Natural killer cell (primary cell): ENCODE measurements at regions not wholly inside any gene's neighbourhood (a gene's known extent, or its start where the extent isn't known, plus 50 kb on each side); places are given as distances from the start of the nearest gene placed in this dataset.

Source experiments
- ATAC-seq, 3 donors: fragments of 150-1000 bp in 2 of 3; fragments of 200-7000 bp in 1 of 3; cut with Tn5 transposase; 1 replicate in 1 of 3; 2 replicates in 2 of 3; pipeline ENCODE4 v1.10.0; 2021; ENCODE audit warnings: mild to moderate bottlenecking in 2 of 3, moderate library complexity in 2 of 3
- DNase-seq, 2 donors: peaks; one replicate each; pipeline versions ENCODE4 v3.0.0 to v3.0.0-alpha.2; 2013 to 2021; ENCODE audit warnings: mixed read lengths in 1 of 2
- H3K27ac ChIP-seq: one replicate; pipeline ENCODE4 v1.5.1; 2013; ENCODE audit warnings: mild to moderate bottlenecking, low read length
- H3K27me3 ChIP-seq: one replicate; pipeline ENCODE4 v1.6.1; 2013; ENCODE audit warnings: low read length; ENCODE audit not compliant: control insufficient read depth, insufficient read depth
- H3K36me3 ChIP-seq: one replicate; pipeline ENCODE4 v1.6.1; 2013; ENCODE audit warnings: low read length; ENCODE audit not compliant: control insufficient read depth, insufficient read depth
- H3K4me1 ChIP-seq: one replicate; pipeline ENCODE4 v1.6.1; 2013; ENCODE audit warnings: low read length; ENCODE audit not compliant: control insufficient read depth, insufficient read depth
- H3K4me3 ChIP-seq: one replicate; pipeline ENCODE4 v1.5.1; 2013; ENCODE audit warnings: low read length
- H3K9me3 ChIP-seq: one replicate; pipeline ENCODE4 v1.6.1; 2013; ENCODE audit warnings: low read length; ENCODE audit not compliant: control insufficient read depth, insufficient read depth
- H3K27ac Mint-ChIP-seq, 2 donors: one replicate each; pipeline ENCODE4 v1.8.0; 2022; ENCODE audit warnings: mild to moderate bottlenecking in 2 of 2, mixed read lengths in 2 of 2, moderate library complexity in 1 of 2
- H3K27me3 Mint-ChIP-seq, 2 donors: one replicate each; pipeline ENCODE4 v1.8.0; 2022; ENCODE audit warnings: low read depth in 2 of 2, mixed read lengths in 2 of 2
- H3K36me3 Mint-ChIP-seq: one replicate; pipeline ENCODE4 v1.8.0; 2022; ENCODE audit warnings: mixed read lengths
- H3K4me1 Mint-ChIP-seq, 2 donors: one replicate each; pipeline ENCODE4 v1.8.0; 2022; ENCODE audit warnings: mixed read lengths in 2 of 2
- H3K4me3 Mint-ChIP-seq: one replicate; pipeline ENCODE4 v1.8.0; 2022; ENCODE audit warnings: mild to moderate bottlenecking, moderate library complexity, mixed read lengths
- H3K9me3 Mint-ChIP-seq, 2 donors: one replicate each; pipeline ENCODE4 v1.8.0; 2022; ENCODE audit warnings: mixed read lengths in 2 of 2
- CTCF ChIP-seq: fragments of 200-600 bp; IDR thresholded peaks from one replicate; pipeline ENCODE4 v1.8.0; 2022; ENCODE audit warnings: antibody characterized with exemption
- WGBS: methylation state at CpG from one replicate; pipeline ENCODE4 v1.1.7; 2013; ENCODE audit warnings: missing lambda C conversion rate; ENCODE audit not compliant: insufficient coverage; 5-methylcytosine and 5-hydroxymethylcytosine counted together
- intact Hi-C: fragments of 100-400 bp; cut with micrococcal nuclease; formaldehyde crosslinking; loops from one replicate; pipeline ENCODE4 v1.14.2; 2022

GRCh38 chr5:67266654-67267350 is 70.2 kb upstream of the CD180 start:
- Mint-ChIP-seq H3K4me1 (no peaks in the 10 kb centered on the region), H3K36me3 (no peaks in the 10 kb centered on the region), H3K27ac (no peak overlapping the region), H3K27me3 (peaks cover 4 to 12% of the 10 kb centered on the region in 2 donors), H3K4me3 (no peak overlapping the region), H3K9me3 (no peaks in the 10 kb centered on the region)
- DNase-seq (no peak), ATAC-seq (no peak)
- Histone ChIP-seq H3K4me1 (no peaks in the 10 kb centered on the region), H3K27ac (no peak overlapping the region), H3K36me3 (no peaks in the 10 kb centered on the region), H3K4me3 (no peak overlapping the region), H3K27me3 (no peaks in the 10 kb centered on the region), H3K9me3 (no peaks in the 10 kb centered on the region)
- TF ChIP-seq CTCF = no peak
- WGBS = 97% methylated on average over 4 of the region's 6 CpGs
- intact Hi-C loops = no loop called here

GRCh38 chr5:67265951-67266350 is 69.4 kb upstream of the CD180 start:
- Mint-ChIP-seq H3K9me3 (no peaks in the 10 kb centered on the region), H3K36me3 (no peaks in the 10 kb centered on the region), H3K4me3 (no peak overlapping the region), H3K27ac (no peak overlapping the region), H3K4me1 (no peaks in the 10 kb centered on the region), H3K27me3 (peaks cover 4 to 12% of the 10 kb centered on the region in 2 donors)
- H3K4me1 ChIP-seq = no peaks in the 10 kb centered on the region
- no peak for ATAC-seq
- DNase-seq = no peak
- H3K27me3 ChIP-seq = no peaks in the 10 kb centered on the region
- H3K27ac ChIP-seq = no peak overlapping the region
- no peaks in the 10 kb centered on the region for H3K9me3 ChIP-seq
- no peak for TF ChIP-seq CTCF
- no peak overlapping the region for H3K4me3 ChIP-seq
- H3K36me3 ChIP-seq = no peaks in the 10 kb centered on the region
- WGBS = 93% methylated on average over 1 of the region's 1 CpG
- intact Hi-C loops = no loop called here

- no peak overlapping the region for H3K4me3 ChIP-seq
- no peaks in the 10 kb centered on the region for H3K36me3 ChIP-seq
- H3K4me1 ChIP-seq = no peaks in the 10 kb centered on the region
- H3K27ac ChIP-seq = no peak overlapping the region
- intact Hi-C loops = no loop called here
- no peak overlapping the region for H3K4me3 Mint-ChIP-seq
- H3K27me3 ChIP-seq = no peaks in the 10 kb centered on the region
- no peaks in the 10 kb centered on the region for H3K36me3 Mint-ChIP-seq
- TF ChIP-seq CTCF = no peak
- ATAC-seq (no peak), DNase-seq (no peak)
- peaks cover 8 to 12% of the 10 kb centered on the region in 2 donors for H3K27me3 Mint-ChIP-seq
- no peaks in the 10 kb centered on the region for H3K9me3 ChIP-seq
- WGBS = 92% methylated on average over 4 of the region's 4 CpGs
- peaks cover 0 to 4% of the 10 kb centered on the region in 2 donors for H3K4me1 Mint-ChIP-seq
- H3K27ac Mint-ChIP-seq = no peak overlapping the region
- no peaks in the 10 kb centered on the region for H3K9me3 Mint-ChIP-seq
Observed at GRCh38 chr5:67263656-67264408, 67.2 kb upstream of the CD180 start.
